Occipital lobe (tissue), 2 donors: ENCODE measurements at regions not wholly inside any gene's neighbourhood (a gene's known extent, or its start where the extent isn't known, plus 50 kb on each side); places are given as distances from the start of the nearest gene placed in this dataset. TPM values are rescaled to one million over a fixed set of nuclear protein-coding genes. Genes with fewer than 3 reads are reported as not detected.

Experiments used
- DNase-seq: peaks from one replicate; lab custom pipeline; 2025; lab: John Stamatoyannopoulos, UW
- small RNA-seq: library from RNA; depleted of rRNA; stranded (forward); fragments of <200 nt; gene quantifications from one replicate; pipeline ENCODE3, GENCODE V24; 2014

DNA sequence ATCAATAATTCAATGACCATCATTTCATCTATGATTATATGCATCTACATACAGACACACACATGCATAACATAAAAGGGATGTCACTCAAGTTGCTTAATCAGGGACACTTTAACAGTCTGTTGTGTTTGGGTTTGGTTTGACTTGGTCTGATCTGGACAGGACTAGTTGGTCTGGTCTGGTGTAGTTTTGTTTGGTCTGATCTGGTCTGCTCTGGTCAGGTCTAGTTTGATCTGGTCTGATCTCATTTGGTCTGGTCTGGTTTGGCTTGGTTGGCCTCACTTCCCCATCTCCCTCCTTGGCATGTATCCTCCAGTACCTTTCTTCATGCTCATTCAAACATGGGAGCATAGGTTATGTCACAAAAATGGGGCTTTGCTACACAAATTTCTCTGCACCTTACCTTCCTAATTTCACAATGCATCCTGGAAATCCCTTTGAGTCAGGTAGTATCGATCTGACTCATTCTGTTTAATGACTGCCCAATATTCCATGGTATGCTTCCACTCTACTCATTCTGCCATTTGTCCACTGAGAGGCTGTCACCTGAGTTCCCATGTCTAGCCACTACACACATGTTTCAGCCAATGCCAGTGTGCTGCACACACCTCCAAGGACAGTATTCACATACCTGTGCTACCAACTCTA, 73.0 kb upstream of the TPM1 start:
- no peak for DNase-seq

DNA sequence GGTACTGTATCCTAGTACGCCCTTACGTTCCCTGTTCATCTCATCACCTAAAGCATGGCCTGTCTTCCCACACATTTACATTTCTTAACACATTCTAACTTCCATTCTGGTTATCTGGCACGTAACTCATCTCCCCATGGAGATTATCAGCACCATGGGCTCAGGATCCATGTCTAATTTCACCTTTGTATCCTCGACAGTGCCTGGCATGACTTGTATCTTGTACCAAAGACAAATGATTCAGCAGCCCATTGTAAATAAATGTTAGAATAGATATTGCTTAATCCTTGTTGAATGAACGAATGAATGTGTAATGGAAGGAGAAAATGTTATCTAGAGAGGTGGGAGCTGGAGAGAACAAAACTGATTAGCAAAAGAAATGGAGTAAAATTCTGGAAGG, 69.7 kb upstream of the TPM1 start:
- DNase-seq = no peak

DNA sequence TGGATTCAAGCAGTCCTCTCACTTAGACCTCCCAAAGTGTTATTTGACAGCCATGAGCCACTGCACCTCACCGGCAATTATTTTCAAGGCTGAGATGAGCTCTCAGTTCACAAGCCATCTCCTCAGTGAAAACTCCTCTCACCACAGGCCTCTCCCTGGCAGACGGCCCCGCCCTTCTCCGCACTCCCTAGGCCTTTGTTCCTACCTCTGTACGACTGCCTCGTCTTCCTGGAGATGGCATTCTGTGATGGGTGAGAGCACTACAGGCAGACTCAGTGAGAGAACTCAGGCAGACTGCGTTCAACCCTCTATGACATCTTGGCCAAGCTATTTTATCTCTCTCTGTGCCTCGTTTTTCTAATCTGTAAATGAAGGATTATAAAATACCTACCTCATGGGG, 67.0 kb upstream of the TPM1 start:
- DNase-seq = no peak

DNA sequence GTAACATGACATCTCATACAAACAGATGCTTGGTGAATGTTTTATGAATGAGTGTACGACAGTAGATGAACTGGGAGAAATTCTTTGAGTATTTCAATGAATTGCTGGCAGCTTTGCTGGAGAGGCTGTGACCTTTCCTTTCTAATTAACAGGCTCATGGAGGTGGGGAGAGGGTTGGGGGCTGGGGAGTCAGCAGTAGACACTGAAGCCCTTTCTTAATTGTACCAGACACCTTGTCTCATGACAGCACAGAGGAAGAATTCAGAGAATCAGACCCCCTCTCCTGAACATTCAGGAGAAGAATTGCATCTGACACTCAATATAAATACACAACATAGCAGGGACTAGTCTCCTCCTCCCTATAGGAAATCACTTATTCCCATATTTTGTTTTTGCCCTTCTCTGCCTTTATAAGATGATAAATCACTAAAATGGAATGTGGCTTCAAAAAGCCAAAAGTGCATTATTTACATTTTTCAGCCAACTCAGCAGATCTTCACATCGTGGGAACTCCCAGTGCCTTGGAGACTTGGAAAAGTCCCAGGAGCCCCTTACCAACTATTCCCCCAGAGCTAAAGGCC, 66.2 kb upstream of the TPM1 start:
- no peak for DNase-seq

DNA sequence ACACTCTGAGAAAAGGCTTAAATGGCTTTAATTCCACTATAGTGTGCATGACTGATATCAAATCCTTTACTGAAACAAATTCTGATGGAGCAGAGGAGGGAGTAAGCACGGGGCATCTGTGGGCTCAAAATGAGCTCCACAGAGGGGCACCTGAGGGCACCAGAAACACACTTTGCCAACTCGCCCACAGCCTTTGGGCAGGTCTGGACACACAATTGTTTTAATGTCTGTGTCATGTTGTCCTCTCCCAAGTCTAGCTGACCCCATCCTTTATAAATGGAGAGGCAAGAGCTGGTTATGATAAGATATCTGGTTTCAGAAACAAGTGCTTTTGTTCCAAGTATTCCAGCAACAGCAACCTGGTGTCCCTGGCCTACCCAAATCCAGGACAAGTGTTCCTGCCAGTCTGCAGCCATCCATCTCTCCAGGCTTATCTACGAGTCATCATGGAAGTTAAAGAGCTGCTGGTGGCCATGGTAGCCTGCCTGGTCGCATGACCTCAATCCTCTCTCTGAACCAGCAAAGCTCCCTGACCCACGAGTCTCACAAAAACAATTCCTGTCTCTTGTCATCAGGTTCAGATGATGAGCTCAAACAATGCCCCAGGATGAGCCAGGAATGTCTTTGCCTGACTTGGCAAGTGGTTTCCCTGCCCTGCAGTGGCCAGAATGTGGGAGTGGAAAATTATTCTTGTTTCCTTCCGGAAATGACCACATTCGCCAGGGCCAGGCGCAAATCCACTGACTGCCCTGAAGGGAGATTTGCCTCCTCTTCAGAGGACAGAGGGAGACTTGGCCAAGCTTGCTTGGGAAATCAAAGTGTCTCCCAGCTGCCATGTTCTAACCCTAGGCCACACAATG, 64.4 kb upstream of the TPM1 start:
- DNase-seq = no peak

DNA sequence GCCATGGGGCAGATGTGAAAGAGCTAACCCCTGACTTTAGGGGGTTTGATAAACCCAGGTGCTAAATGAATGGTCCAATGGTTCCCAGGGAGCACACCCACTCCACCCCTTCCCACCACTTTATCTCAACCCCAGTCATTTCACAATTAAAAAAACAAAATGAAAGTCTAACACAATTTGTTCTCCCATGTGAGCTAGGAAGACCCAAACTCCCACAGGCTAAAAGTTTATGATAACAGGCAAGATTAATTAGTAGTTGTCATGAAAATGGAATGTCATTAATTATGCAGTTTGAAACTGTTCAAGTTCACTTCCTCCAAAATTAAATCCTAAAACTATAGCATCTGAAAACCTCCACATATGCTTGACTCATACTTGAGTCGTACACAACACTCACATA, 63.3 kb upstream of the TPM1 start:
- DNase-seq = no peak

DNA sequence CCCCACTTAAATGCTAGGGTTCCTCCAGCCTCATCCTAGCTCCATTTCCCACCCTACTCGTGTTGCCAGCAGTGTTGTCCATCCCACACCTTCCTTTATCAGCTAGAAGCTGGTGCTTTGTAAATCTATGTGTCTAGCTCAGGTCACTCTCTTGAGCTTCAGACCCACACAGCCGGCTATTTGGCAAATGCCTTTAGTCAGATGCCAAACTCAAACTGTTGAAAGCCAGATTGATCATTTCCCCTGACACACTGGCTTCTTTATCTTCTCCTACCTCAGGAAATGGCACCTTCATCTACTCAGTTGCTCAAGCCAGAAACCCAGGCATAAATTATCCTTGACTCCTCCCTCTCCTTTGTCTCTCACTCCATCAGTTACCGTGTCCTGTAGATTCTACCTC, 61.5 kb upstream of the TPM1 start:
- DNase-seq = no peak

DNA sequence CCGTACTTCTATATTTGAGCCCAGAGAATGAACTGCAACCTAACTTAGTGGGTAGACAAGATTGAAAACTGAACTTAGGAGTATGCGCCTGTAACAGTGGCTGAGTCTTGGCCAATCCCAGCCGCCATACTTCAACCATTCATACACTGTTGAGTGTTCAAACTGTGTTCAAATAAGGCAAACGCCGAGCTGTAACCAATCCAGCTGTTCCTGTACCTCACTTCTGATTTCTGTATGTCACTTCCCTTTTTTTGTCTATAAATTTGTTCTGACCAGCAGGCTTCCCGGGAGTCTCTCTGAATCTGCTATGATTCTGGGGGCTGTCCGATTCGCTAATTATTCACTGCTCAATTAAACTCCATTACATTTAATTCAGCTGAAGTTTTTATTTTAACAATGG, 58.6 kb upstream of the TPM1 start:
- no peak for DNase-seq

DNA sequence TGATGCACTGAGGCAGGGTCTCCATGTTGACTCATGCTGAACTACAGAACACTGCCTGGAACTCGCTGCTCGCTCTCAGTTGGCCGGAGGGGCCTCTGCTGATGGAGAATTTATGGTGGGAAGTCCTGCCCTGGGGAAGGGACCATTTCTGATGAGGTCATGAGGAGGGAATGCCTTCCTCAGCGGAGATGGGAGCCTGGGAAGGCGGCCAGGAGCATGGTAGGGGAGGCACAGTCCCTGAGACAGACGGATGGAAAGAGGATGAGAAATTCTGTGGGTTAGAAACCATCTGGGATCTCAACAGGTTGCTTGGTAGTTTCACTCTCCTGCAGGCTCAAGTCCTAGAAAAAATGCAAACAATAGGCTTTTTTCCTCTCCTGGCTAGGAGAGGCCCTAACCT, 56.8 kb upstream of the TPM1 start:
- DNase-seq = no peak

DNA sequence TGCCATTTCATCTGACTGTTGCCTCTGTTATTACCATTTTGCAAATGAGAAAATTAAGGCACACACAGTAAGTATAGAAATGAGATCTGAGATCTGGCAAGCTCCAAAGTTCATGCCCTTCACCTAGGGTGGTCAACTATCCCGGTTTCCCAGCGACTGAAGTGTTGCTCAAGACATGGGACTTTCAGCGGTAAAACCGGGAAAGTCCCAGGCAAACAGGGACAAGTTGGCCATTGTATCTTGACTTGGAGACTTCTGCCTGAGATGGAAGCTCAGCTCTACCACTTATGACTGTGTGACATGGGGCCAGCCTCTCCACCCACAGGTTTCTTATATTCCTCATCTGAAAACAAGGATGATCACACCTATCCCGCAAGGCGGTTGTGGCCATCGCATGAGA, 55.6 kb upstream of the TPM1 start:
- no peak for DNase-seq

DNA sequence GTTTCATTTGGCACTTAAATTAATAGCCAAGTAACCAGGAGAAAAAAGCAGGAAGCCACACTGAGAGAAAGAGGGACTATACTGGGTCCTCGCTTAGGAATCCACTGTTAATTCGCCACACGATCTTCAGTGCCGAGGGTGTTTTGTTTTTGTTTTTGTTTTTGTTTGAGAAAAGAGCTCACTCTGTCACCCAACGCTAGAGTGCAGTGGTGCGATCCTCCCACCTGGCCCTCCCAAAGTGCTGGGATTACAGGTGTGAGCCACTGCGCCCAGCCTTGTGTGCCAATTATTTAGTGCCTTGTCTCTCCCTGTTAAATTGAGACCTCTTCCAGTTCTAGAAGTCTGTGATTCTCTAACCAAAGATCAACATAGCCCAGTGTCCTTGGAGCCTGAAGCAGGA, 53.8 kb upstream of the TPM1 start:
- no peak for DNase-seq

DNA sequence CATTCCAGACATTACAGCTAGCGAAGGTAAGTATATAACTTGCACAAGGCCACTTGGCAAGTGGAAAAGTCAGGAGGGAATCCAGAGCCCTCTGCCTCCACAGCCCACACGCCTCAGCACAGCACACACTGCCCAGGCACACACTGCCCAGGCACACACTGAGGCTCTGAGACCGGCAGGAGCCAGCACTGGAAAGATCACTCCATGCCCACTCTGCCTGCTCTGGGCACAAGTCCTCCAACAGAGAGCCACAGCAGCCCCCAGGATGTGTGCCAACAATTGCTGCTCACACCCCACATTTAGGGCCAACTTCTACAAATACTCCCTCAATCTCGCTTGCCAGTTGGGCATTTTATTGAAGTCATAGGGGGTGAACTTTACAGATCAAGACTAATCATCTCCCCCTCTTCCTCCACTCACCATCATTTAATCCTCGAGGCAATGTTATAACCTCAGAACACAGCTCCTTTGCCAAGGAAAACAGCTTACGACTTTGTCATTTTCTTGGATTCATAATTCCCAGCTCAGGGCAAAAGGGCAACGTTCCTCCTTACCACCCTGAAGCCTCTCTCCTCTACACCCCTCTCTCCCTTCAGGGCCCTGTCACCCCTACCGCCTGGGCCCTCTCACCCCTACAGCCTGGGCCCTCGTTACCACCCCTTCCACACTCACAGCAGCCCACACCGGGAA, 53.0 kb upstream of the TPM1 start:
- no peak for DNase-seq

DNA sequence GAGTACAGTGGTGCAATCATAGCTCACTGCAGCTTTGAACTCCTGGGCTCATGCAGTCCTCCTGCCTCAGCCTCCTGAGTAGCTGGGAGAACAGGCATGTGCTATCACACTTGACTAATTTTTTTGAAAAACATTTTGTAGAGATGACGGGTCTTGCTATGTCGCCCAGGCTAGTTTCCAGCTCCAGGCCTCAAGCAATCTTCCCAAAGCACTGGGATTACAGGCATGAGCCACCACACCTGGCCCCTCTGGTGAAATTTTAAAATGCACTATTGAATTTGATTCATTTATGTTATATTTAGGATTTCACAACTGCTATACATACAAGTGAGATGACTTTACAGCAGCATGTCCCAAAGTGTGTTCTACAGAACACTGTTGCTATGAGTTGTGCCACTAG, 50.8 kb upstream of the TPM1 start:
- DNase-seq = no peak

DNA sequence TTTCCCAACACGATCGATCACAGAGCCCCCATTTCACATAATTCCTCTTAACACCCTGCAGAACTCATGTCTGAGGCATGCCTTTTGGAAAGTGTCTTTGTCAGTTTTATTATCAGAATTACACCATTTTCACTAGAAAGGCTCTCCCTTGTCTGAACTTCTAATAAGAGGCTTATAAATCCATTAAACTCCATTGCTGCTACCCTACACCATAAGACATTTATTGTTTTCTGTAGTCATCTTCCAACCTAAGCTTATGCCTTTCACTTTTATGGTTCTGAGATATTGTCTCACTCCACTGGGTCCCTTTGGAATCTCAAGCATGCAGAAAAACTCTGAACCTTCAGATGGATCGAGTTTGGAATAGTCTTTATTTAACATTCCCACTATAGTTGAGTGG, 50.2 kb upstream of the TPM1 start:
- no peak for DNase-seq

Small RNA genes in the stretch of these regions (small RNA-seq; reads per million reads assigned to genes)
- gene MIR190A (3.4 reads per million, percentile 88 among the genes with 10 or more reads in this experiment), gene MIR6085 (not detected), gene MIR8067 (not detected), gene RF00017 (not detected)
